Astrocyte of the spinal cord (primary cell): ENCODE measurements at regions not wholly inside any gene's neighbourhood (a gene's known extent, or its start where the extent isn't known, plus 50 kb on each side); places are given as distances from the start of the nearest gene placed in this dataset.
"Not testable (repeated sequence)": the region's sequence is repeated elsewhere in the genome, so short reads cannot be mapped to it uniquely, and the experiment has no call there.

Experiments used
- DNase-seq: peaks from one replicate; pipeline ENCODE4 v3.0.0; 2011; ENCODE audit warnings: low read depth, low spot score
- H3K4me3 ChIP-seq: 2 replicates; pipeline ENCODE4 v1.5.1; 2011; ENCODE audit warnings: low read depth, mild to moderate bottlenecking, low read length, moderate library complexity
- CTCF ChIP-seq: IDR thresholded peaks from 2 replicates; pipeline ENCODE4 v1.5.1; 2012; ENCODE audit warnings: low read depth, mild to moderate bottlenecking, low read length, inconsistent platforms
- in situ Hi-C: cut with HindIII; loops from 2 replicates; pipeline ENCODE4 v1.10.0; 2017; ENCODE audit warnings: low sequenced_read_pairs

GRCh38 chr14:51369814-51370213, 129.8 kb downstream of the TMX1 start:
- DNase-seq, result no peak

GRCh38 chr14:51370758-51371386, 130.8 kb downstream of the TMX1 start:
- no peak for DNase-seq

More at GRCh38 chr14:51369814-51370213, 129.8 kb downstream of the TMX1 start:
- H3K4me3 ChIP-seq, result no peak overlapping the region
- in situ Hi-C loops, result no loop called here
- peak; percentile 16 for TF ChIP-seq CTCF

GRCh38 chr14:51377186-51377585, 137.1 kb downstream of the TMX1 start:
- in situ Hi-C loops, H3K4me3 ChIP-seq, DNase-seq: not testable (repeated sequence)

More at GRCh38 chr14:51370758-51371386, 130.8 kb downstream of the TMX1 start:
- no peak for TF ChIP-seq CTCF
- H3K4me3 ChIP-seq, result no peak overlapping the region
- in situ Hi-C loops, result no loop called here

- no peak for DNase-seq
- H3K4me3 ChIP-seq, result no peak overlapping the region
- TF ChIP-seq CTCF, result no peak
- in situ Hi-C loops, result no loop called here
These were observed 142.5 kb downstream of the TMX1 start for GRCh38 chr14:51382506-51382905.

- no peak for TF ChIP-seq CTCF
- H3K4me3 ChIP-seq, result no peak overlapping the region
These were observed 146.4 kb downstream of the TMX1 start for GRCh38 chr14:51386411-51386810.

GRCh38 chr14:51386983-51387735, 147.1 kb downstream of the TMX1 start:
- no peak overlapping the region for H3K4me3 ChIP-seq
- TF ChIP-seq CTCF, result no peak
- DNase-seq, result no peak
- in situ Hi-C loops, result no loop called here

More at GRCh38 chr14:51386411-51386810, 146.4 kb downstream of the TMX1 start:
- in situ Hi-C loops, result no loop called here
- DNase-seq, result no peak

- no peak for TF ChIP-seq CTCF
- DNase-seq, result no peak
- in situ Hi-C loops, result no loop called here
- no peak overlapping the region for H3K4me3 ChIP-seq
These were observed 152.4 kb downstream of the TMX1 start for GRCh38 chr14:51392416-51392815.
